Gastrocnemius medialis (tissue), 4 donors: ENCODE measurements at regions not wholly inside any gene's neighbourhood (a gene's known extent, or its start where the extent isn't known, plus 50 kb on each side); places are given as distances from the start of the nearest gene placed in this dataset.

ENCODE experiments used
- POLR2A ChIP-seq, 2 donors: fragments of 450-650 bp; IDR thresholded peaks; one replicate each; pipeline ENCODE4 v1.6.1; 2017; ENCODE audit warnings: antibody characterized with exemption in 2 of 2, mild to moderate bottlenecking in 2 of 2, moderate library complexity in 2 of 2
- TF ChIP-seq, protein P1 (sequence below), 5 experiments: fragments of 450-650 bp in 3 of 5; fragments of 200-600 bp in 2 of 5; sonication (generic) in 2 of 5; IDR thresholded peaks in 4 of 5; conservative IDR thresholded peaks in 1 of 5; 1 replicate in 4 of 5; 2 replicates in 1 of 5; pipeline ENCODE4 v1.5.1; 2016 to 2019; ENCODE audit warnings: antibody characterized with exemption in 5 of 5, mild to moderate bottlenecking in 3 of 5, moderate library complexity in 3 of 5

GRCh38 chr2:133748007-133748700 lies 179.9 kb upstream of the NCKAP5 start:
- TF ChIP-seq, protein P1, sequence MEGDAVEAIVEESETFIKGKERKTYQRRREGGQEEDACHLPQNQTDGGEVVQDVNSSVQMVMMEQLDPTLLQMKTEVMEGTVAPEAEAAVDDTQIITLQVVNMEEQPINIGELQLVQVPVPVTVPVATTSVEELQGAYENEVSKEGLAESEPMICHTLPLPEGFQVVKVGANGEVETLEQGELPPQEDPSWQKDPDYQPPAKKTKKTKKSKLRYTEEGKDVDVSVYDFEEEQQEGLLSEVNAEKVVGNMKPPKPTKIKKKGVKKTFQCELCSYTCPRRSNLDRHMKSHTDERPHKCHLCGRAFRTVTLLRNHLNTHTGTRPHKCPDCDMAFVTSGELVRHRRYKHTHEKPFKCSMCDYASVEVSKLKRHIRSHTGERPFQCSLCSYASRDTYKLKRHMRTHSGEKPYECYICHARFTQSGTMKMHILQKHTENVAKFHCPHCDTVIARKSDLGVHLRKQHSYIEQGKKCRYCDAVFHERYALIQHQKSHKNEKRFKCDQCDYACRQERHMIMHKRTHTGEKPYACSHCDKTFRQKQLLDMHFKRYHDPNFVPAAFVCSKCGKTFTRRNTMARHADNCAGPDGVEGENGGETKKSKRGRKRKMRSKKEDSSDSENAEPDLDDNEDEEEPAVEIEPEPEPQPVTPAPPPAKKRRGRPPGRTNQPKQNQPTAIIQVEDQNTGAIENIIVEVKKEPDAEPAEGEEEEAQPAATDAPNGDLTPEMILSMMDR (IDR thresholded peaks at IDR 0.05 in 4 of 5, conservative IDR thresholded peaks at IDR 0.05 in 1 of 5), result no peak
- no peak for TF ChIP-seq POLR2A (IDR thresholded peaks at IDR 0.05)
